Pulmonary artery endothelial cell (primary cell): ENCODE measurements at regions not wholly inside any gene's neighbourhood (a gene's known extent, or its start where the extent isn't known, plus 50 kb on each side); places are given as distances from the start of the nearest gene placed in this dataset.

Experiments
- DNase-seq: peaks from one replicate; pipeline ENCODE4 v3.0.0-alpha.2; 2011; ENCODE audit warnings: low read depth, low spot score

DNA sequence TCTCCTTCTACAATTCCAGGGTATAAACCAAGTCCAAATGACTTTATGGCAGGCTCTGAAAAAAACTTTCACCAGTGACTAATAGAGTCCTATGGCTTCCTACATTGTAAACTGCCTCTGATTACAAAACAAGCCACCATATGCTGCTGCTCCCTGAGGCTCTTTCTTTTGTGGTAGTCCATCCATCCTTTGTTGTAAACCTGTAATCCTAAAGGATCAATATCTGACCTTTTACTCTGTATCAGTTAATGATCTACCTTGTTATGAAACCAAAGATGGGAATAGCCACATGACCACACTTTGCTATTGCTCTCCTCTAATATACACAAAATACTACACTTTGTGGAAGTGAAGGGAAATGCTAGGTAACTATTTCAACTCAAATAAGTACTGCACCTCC, 434.7 kb upstream of the AGTR1 start:
- no peak for DNase-seq

DNA sequence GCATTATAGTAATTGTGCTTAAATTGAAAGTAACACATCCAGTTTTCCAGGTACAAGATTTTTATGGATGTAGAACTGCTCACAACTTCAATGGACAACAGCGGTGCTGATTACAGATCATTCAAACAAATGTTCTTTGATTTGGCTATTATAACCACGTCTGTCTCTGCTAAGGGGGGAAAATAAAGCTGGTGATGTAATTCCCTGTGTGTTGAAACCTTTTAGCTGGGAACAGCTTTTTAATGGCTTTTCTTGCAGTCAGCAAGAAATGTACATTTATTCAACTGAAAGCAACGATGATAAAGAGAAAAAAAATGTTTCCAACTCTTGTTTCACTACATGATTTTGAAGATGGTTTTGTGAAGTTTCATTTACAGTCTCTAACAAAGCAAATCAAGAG, 431.9 kb upstream of the AGTR1 start:
- DNase-seq = no peak

DNA sequence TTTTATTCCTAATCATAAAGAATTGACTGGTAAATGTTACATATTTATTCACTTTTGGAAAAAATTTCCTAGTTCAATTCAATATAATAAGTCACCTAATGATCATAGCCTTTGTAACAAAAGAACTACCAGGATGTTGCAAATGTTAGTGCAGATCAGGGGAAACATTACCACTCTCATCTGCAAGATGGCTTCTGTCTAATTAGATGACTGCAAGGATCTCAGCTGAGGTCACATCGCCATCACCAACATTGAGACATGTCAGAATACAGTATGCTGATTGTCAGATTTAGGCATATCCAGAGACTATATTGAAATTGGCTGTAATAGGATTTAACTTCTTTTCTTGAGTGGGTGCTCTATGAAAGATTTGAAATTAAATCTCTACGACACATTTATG, 431.4 kb upstream of the AGTR1 start:
- no peak for DNase-seq

DNA sequence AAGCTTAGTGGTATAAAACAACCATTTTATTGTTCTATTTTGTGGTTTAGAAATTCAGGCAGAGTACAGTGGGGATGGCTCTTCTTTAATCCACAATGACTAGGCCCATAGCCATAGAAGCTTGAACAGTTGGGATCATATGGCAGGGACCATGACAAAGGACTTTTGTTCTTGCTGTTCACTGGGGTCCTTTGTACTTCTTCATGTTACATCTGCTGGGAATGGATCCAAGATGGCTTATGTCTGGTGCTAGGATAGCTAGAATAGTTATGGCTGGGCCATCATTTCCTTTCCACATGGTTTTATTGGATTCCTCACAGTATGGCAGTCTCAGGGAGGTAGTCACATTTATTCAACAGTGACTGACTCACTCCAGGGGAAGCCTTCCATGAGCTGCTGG, 427.9 kb upstream of the AGTR1 start:
- no peak for DNase-seq

DNA sequence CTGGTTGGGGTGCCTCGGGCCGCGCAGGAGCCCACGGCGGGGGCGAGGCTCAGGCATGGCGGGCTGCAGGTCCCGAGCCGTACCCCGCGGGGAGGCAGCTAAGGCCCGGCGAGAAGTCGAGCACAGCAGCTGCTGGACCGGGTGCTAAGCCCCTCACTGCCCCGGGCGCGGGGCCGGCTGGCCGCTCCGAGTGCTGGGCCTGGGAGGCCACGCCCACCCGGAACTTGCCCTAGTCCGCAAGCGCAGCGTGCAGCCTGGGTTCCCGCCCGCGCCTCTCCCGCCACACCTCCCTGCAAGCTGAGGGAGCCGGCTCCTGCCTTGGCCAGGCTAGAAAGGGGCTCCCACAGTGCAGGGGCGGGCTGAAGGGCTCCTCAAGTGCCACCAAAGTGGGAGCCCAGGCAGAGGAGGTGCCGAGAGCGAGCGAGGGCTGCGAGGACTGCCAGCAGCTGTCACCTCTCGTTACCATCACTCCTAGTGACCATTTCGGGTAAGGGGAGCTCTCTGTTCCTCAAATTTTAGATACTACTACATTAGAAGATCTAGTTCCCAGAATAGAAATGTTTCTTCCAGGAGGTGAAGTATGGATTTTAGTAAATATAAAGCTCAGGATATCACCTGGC, 417.0 kb upstream of the AGTR1 start:
- DNase-seq = no peak

DNA sequence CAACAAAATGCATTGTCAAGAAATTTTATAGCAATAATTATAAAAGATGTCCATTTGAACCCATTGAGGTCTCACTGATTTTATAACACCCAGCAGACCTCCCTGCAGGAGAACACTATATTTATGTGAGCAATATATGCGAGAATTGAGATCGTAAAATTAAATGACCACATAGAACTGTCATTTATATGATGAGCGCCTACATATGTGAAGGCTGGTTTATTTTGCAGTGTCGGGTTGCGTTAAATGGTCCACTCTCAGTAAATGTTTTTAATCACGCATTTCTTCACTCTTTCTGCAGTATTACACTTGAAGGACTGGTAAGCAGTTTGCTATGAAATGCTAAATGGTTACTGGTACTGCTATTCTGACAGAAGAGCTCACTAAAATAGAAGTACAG, 408.5 kb upstream of the AGTR1 start:
- DNase-seq = no peak

DNA sequence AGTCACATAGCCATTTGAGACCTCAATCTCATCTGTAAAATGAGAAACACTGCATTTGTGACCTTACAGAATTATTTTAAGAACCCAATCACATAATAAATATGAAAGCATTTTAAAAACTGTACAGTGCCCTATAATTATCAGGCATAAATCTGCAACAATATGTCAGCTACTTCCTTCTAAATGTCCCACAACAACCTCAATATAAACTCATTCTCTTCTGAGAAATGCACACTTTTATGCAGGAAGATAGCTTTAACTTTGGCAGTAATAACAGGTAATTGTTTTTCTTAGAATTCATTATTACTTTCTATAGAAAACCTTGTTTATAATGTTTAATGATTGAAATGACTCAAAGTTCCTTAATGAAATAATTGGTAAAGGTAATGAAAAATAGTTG, 400.7 kb upstream of the AGTR1 start:
- DNase-seq = no peak

DNA sequence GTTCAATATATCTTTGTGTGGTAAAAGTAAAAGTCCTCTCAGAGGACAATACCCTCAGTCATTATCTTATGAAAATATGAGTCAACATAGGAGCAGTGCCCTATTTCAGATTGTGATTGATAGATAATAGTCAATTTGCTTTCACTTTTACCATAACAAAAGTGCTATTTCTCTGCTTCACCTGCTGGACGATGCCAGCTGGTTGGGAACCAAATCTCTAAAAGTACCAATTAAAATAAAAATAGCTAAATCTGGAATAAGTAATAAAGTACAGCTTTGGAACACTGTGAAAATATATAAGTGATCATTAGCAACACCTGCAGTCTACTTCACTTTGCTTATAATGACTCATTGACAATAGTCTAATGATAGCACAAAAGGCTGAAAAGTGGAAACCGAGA, 390.3 kb upstream of the AGTR1 start:
- DNase-seq = no peak

DNA sequence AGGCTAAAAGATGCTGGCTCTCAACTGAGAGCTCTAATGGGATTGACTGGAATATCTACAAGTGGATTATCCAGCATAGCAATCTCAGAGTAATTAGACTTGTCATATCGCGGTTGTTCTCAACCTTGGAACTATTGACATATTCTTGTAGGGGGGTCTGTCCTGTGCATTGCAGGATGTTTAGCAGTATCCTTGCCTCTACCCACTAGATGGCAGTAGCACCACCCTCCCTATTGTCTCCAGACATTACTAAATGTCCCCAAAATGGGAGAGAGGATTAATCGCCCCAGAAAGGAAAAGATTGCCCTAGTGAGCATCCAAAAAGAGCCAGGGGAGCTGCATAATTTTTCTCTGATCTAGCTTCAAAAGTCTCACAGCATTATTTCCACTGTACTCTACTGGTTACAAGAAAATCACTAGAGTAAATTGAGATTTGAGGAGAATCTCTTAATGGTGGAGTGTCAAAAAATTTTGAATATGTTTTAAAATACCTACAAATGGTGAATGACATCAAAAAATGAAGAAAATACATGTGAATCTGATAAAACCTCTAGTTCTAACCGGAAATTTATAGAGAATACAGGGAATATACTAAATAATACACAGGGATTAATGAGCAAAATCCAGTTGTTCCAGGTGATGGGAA, 388.2 kb upstream of the AGTR1 start:
- no peak for DNase-seq

DNA sequence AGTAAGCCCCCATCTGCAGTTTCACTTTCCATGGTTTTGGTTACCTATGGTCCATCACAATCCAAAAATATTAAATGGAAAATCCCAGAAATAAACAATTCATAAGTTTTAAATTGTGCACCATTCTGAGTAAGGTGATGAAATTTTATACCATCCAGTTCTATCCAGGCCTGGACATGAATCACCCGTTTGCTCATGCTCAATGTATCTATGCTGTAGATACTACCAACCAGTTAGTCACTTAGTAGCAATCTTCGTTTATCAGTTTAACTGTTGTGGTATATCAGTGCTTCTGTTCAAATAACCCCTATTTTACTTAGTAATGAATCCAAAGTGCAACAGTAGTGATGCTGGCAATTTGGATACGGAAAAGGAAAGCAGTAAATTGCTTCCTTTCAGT, 381.9 kb upstream of the AGTR1 start:
- no peak for DNase-seq

DNA sequence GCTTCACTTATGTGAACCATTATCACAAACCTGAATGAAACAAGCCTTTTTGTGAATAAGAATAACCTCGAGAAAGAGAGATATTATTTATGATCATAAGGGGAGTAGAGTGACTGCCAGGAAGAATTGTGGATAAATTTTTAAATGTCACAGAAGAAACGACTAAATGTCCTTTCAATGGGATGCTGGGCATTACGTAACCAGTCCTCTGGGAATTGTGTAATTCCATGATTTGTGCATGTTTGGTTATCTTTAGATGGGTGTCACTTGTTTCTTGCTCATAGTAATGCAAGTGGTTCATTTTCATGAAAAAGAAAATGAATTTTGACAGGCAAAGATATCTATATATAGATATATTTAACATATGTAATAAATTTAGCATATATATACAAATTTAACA, 379.5 kb upstream of the AGTR1 start:
- no peak for DNase-seq

DNA sequence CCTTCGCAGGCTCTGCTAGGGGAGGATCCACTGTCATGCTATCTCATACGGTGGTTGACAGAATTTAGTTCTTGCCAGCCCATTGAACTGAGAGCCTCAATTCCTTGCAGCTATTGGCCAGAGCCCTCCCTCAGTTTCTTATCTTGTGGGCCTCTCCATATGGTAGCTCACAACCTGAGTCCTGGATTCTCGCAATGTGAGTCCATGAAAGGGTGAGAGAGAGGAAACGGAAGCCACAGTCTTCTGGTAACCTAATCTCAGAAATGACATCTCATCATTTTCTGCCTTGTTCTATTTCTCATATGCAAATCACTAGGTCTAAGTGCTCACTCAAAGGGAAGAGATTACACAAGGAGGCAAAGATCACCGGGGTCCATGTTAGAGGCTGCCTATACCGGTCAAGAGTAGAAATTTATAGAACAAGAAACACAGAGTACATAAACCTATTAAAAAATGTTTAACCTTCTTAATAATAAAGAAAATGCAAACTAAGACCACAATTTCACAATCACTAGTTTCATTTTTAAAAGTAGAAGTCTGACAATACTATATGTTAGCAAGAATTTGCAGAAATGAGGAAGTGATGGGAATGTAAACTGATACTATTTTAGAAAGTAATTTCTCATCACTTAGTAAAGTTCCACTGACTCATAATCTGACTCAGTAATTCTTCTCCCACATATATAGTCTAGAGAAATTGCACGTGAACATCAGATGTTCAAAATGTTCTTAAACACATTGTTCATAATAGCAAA, 378.4 kb upstream of the AGTR1 start:
- no peak for DNase-seq

DNA sequence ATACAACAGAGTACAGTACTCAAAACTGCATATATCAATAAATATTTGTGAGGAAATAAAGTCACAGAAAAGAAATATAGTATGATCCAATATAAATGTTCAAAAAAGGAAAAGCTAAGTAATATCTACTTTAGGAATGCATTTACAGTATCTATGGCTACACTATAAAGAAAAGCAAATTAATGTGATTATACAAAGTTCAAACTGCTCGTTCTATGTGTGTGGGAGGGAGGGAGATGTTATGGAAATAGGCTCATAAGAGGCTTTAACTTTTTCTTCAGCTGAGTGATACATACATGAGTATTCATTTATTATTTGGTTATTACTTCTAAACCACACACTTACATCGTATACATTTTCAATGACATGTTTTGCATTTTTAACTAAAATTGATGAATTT, 377.7 kb upstream of the AGTR1 start:
- DNase-seq = no peak

DNA sequence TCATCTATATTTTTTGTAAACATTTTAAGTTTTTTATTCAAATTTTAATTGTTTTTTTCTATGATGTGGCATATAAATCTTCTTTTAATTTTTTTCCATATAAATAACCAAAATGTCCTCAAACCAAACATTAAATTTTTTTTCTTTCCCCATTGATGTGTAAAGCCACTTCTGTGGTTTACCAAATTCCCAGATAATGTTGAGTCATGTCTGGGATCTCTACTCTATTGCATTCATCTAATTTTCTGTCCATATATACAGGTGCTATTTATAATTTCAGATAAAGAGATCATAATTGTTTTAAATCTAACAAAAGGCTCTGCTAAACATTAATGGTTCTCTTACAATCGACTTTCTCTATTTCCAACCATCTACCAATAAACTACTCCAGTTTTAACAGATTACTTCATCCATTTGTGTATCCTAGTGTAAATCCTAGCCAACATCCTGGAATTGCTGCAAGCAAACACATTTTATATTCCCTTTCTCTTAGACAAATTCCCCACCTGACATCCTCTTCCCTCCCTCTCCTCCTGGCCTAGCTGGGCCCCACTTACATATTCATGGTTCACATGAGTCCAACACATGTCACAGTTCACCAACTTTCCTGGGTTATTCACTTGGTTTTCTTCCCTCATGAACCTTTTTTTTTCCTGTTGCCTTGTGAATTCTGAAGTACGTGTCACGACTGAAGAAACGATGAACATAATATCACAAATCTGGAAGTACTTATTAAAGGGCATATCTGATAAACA, 368.0 kb upstream of the AGTR1 start:
- no peak for DNase-seq

DNA sequence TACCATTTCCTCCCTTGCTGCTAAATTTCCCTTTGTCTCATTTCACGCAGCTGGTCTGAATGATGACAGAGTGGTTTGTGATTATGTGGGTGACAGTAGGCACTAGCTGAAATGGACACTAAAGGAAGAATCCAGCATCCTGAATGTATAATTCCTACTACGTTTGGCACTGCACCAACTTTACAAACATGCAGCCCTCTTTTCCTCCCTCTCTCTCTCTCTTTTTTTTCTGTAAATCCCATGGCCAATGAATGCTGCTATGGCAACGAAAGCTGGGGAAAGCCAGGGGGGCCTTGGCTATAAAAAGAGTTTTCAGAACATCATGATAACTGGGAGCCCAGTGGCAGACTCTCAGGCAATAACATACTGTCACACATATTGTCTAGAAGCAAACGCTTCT, 367.2 kb upstream of the AGTR1 start:
- DNase-seq = no peak

DNA sequence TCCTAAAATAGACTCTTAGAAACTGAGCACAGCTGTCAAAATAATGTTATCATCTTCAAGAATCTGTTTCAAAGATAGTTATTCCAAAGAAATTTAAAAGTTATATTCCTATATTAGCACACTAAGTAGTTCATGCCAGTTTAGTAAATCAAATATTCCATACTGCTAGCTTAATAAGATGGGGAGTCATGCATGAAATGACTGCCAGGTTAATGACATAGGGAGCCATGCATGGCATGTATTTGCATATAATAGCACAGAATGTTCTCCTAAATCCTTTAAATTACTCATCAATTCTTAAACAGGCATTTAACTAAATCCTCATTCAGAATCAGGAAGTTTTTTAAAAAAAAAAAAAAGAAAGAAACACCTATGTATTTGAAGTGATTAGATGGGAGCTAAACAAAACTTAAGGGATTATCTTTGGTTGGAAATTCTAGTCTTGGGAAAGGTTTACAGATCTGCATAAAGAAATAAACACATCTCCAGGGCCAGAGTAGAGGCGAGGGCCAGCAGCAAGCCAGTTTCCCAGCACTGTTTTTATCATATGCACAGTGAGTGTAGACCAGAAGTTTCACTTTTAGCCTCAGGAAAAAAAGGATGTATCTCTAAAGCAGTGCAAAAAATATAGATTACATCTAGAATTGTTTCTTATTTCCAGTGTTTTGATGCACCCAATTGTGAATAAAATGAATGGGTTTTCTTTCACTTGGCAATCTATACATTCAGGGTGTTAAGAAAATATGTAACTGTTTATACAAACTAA, 366.4 kb upstream of the AGTR1 start:
- no peak for DNase-seq

DNA sequence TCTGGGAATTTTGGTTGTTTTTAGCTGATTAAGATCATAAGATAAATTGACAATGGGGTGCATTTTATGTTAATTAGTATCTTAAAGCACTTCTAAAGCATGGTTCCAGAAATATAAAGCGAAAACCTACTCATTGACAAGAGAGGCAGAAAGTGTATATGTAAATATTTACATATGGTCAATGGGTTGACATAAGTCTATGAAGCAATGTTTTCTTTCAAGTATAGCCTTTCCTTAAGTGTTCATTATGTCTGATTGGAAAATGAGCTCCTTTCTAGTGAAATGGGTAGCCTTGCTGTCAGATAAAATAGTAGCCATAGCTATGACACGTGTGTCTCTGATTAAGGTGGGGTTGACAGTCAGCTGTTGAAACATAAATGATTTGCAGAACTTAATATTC, 365.2 kb upstream of the AGTR1 start:
- DNase-seq = no peak

DNA sequence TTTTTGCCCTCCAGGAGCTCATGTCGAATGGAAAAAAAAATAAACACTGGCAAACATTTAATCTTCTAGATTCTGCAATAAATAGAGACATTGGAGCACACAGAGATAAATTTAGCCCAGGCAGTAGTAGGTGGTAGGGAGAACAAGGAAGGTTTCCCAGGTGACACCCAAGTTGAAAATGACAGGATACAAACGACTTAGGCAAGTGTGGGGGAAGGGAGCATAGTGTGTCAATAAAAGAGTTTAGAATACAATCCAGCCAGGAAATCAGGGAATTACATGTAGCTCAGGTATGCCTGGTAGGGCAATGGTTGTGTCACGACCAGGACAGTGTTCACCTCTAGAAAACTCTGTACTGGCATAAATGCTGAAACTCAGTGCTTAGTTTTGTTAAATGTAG, 364.6 kb upstream of the AGTR1 start:
- DNase-seq = no peak

DNA sequence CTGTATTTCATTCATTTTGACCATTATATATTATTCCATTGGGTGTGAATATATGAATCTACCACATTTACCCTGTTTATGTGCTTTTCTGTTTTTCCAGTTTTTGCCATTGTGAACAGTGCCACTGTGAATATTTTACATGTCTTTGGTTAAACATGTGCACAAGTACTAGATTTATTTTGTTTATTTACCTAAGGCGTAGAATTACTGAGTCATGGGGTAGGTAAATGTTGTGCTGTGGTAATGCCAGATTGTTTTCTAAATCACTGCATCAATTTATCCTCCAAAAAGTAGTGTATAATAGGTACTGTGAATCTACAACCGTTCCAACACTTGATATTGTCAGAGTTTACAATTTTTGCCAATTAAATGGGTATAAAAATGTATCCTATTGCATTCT, 362.1 kb upstream of the AGTR1 start:
- DNase-seq = no peak

DNA sequence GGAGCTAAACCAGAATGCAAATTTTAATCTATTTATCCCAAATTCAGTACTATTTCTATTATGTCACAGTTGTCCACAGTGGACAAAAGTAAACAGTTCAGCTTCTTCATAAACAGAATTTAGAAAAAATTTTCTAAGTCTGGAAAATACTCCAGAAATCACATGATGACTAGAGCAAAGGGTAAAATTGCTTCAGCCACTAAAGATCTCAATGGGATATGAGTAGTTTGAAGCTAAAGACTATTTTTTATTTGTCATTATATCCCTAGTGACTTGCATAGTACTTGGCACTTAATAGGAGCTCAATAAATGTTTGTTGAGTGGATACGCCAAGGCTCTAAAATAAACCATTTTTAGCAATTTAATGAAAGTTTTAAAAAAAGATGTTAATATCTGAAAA, 354.3 kb upstream of the AGTR1 start:
- no peak for DNase-seq

DNA sequence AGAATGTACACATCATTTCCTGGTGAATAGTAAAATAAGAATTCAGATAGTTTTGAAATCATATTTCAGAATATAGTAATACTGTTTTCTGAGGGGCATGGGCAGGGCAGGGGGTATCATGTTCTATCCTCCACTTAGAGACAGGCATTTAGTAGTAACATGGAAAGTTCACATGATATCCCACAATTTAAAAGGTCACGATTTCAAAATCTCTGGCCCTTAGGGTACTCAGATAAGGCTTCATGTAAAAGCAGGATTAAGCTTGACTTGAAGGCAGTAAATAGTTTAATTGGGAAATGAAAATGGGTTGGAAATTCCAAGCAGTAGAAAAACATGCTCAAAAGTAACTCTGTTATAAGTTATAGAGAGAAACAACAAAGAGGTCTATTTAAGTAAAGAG, 353.2 kb upstream of the AGTR1 start:
- DNase-seq = no peak

DNA sequence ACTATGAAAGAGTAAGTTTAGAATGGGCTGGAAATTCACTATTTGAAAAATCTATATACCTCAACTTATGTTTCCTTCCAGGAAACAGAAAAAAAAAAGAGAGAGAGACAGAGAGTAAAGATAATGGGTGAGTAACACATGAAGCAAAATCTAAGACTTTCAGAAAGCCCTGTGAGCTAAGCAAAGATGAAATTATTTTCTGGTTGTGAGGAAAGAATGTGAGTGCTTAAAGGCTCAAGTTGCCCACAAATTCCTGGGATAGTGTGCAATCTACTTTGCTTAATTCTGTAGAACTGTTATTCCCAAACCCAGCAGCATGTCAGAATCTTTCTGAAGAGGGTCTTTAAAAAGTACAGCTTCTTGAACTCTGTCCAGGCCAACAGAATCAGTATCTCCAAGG, 337.7 kb upstream of the AGTR1 start:
- DNase-seq = no peak
